Breast epithelium (tissue), 4 donors: ENCODE measurements at regions not wholly inside any gene's neighbourhood (a gene's known extent, or its start where the extent isn't known, plus 50 kb on each side); places are given as distances from the start of the nearest gene placed in this dataset.

Experiments used
- DNase-seq, 2 donors: peaks; one replicate each; pipeline ENCODE4 v3.0.0-alpha.2; 2019; ENCODE audit warnings: low spot score in 2 of 2
- H3K27ac ChIP-seq, 2 donors: fragments of 200-600 bp; sonication (generic) in 1 of 2; one replicate each; pipeline ENCODE4 v1.5.1; 2016 to 2019; ENCODE audit warnings: mild to moderate bottlenecking in 1 of 2
- H3K27me3 ChIP-seq, 2 donors: fragments of 200-600 bp; sonication (generic) in 1 of 2; one replicate each; pipeline versions ENCODE4 v1.5.1 to v1.6.0; 2017 to 2019; ENCODE audit warnings: control low read depth in 1 of 2, mild to moderate bottlenecking in 1 of 2
- H3K36me3 ChIP-seq: fragments of 200-600 bp; one replicate; pipeline ENCODE4 v1.5.1; 2019
- H3K4me1 ChIP-seq, 2 donors: fragments of 200-600 bp; sonication (generic); one replicate each; pipeline ENCODE4 v1.5.1; 2016 to 2019; ENCODE audit warnings: control low read depth in 1 of 2
- H3K4me3 ChIP-seq, 3 donors: fragments of 200-600 bp; sonication (generic); 1 replicate in 2 of 3; 2 replicates in 1 of 3; pipeline ENCODE4 v1.5.1; 2016 to 2019; ENCODE audit warnings: mild to moderate bottlenecking in 3 of 3, moderate library complexity in 2 of 3
- H3K9me3 ChIP-seq, 2 donors: fragments of 200-600 bp; sonication (generic) in 1 of 2; one replicate each; pipeline ENCODE4 v1.5.1; 2016 to 2019; ENCODE audit warnings: control low read depth in 1 of 2
- POLR2A ChIP-seq: fragments of 450-650 bp; IDR thresholded peaks from one replicate; pipeline ENCODE4 v1.6.1; 2016; ENCODE audit warnings: antibody characterized with exemption, mild to moderate bottlenecking, moderate library complexity
- POLR2AphosphoS5 ChIP-seq, 3 donors: sonication (generic); formaldehyde crosslinking; IDR thresholded peaks; one replicate each; pipeline ENCODE4 v1.6.1; 2017; ENCODE audit warnings: antibody characterized with exemption in 3 of 3
- intact Hi-C: fragments of 100-400 bp; cut with DNase I; formaldehyde crosslinking; loops from one replicate; pipeline ENCODE4 v1.15.1; 2023; ENCODE audit warnings: low total_unique reads
- TF ChIP-seq, protein P1 (sequence below), 3 donors: fragments of 450-650 bp; IDR thresholded peaks; one replicate each; pipeline ENCODE4 v1.5.1; 2016 to 2017; ENCODE audit warnings: antibody characterized with exemption in 3 of 3, mild to moderate bottlenecking in 3 of 3, moderate library complexity in 3 of 3

DNA sequence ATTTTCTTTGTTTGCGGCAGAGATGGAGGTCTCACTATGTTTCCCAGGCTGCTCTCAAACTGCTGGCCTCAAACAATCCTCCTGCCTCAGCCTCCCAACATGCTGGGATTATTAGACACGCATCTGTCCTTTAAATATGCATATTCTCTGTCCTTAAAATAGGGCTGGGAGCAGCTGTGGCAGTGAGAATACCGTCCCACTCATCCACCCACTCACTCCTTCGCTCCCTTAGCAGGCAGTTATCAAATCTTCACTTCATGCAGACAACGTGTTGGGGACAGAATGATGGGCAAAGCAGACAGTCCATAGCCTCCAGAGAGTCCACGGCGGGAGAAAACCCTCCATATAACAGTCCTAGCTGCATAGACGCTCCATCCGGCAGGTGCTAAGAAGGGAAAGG is 179.4 kb downstream of the ZBTB18 start:
- Histone ChIP-seq H3K9me3 (no peaks in the 10 kb centered on the region), H3K27me3 (no peaks in the 10 kb centered on the region), H3K27ac (no peak overlapping the region), H3K4me1 (no peaks in the 10 kb centered on the region), H3K36me3 (no peaks in the 10 kb centered on the region), H3K4me3 (no peak overlapping the region)
- DNase-seq = no peak
- no peak for TF ChIP-seq POLR2AphosphoS5 (IDR thresholded peaks at IDR 0.05)
- intact Hi-C loops = no loop called here

DNA sequence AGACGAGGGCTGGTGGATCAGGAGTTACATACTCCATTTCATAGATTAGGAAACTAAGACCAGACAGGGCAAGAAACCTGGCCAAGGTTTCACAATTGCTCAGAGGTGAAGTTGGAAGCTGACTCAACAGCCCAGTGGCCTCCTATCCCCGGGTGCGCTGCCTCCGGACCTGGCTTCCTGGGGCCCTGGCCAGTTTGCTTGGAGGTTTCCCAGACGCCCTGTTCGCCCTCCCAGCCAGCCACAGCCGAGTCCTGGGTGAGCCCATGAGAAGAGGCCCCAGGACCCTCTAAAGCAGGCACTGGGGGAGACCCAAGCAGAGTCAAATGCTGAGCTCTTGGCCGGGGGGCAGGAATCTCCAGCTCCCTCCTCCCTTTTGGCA is 180.1 kb downstream of the ZBTB18 start:
- no peak for DNase-seq
- no peaks in the 10 kb centered on the region for H3K9me3 ChIP-seq
- intact Hi-C loops = no loop called here
- H3K36me3 ChIP-seq = no peaks in the 10 kb centered on the region
- no peaks in the 10 kb centered on the region for H3K4me1 ChIP-seq
- TF ChIP-seq, protein P1, sequence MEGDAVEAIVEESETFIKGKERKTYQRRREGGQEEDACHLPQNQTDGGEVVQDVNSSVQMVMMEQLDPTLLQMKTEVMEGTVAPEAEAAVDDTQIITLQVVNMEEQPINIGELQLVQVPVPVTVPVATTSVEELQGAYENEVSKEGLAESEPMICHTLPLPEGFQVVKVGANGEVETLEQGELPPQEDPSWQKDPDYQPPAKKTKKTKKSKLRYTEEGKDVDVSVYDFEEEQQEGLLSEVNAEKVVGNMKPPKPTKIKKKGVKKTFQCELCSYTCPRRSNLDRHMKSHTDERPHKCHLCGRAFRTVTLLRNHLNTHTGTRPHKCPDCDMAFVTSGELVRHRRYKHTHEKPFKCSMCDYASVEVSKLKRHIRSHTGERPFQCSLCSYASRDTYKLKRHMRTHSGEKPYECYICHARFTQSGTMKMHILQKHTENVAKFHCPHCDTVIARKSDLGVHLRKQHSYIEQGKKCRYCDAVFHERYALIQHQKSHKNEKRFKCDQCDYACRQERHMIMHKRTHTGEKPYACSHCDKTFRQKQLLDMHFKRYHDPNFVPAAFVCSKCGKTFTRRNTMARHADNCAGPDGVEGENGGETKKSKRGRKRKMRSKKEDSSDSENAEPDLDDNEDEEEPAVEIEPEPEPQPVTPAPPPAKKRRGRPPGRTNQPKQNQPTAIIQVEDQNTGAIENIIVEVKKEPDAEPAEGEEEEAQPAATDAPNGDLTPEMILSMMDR (IDR thresholded peaks at IDR 0.05) = no peak
- TF ChIP-seq POLR2AphosphoS5 (IDR thresholded peaks at IDR 0.05) = no peak
- no peak for TF ChIP-seq POLR2A
- H3K4me3 ChIP-seq = peak overlapping the region in 2 of 3 donors; percentile 40 to 52
- H3K27ac ChIP-seq = peak overlapping the region in 1 of 2 donors; percentile 31
- no peaks in the 10 kb centered on the region for H3K27me3 ChIP-seq

DNA sequence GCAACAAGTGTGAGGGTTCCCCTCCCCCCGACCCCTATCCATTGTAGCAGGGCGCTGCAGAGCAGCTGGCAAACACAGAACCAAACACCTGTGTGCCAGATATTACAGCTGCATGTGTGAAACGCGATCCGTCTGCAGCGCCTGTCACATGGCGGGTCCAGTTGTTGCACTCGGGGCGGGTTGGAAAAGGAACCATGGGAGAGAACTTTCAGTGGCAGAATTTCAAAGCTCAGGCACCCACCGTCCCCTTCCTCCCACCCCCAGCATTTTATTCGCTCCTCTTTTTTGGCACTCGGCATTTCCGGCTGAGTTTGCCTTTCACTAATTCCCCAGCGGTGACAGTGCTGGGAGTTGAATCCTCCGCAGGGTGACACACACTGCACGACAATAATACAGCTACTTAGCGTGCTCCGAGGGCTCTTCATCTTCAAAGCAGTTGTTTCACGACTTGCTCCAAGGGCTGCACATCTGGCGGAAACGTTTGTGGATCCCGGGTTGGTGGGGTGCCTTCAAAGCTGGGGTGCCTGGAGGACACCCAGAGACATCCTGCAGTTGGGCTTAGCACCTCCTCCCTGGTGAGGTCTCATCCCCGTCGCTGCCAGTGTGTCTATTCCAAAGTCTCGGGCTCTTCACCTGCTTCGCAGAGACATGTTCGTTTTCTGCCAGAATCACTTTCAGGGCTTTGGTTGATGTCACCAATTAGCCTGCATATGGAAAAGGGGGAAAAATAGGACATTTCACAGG is 180.7 kb downstream of the ZBTB18 start:
- DNase-seq = peak in 1 of 2 donors; percentile 35
- TF ChIP-seq, protein P1 (IDR thresholded peaks at IDR 0.05) = no peak
- TF ChIP-seq POLR2A (no peak), POLR2AphosphoS5 (IDR thresholded peaks at IDR 0.05) (no peak)
- intact Hi-C loops = no loop called here
- Histone ChIP-seq H3K4me3 (peak overlapping the region in 2 of 3 donors; percentile 40 to 52), H3K9me3 (no peaks in the 10 kb centered on the region), H3K4me1 (no peaks in the 10 kb centered on the region), H3K27me3 (no peaks in the 10 kb centered on the region), H3K36me3 (no peaks in the 10 kb centered on the region), H3K27ac (peak overlapping the region in 1 of 2 donors; percentile 31)

DNA sequence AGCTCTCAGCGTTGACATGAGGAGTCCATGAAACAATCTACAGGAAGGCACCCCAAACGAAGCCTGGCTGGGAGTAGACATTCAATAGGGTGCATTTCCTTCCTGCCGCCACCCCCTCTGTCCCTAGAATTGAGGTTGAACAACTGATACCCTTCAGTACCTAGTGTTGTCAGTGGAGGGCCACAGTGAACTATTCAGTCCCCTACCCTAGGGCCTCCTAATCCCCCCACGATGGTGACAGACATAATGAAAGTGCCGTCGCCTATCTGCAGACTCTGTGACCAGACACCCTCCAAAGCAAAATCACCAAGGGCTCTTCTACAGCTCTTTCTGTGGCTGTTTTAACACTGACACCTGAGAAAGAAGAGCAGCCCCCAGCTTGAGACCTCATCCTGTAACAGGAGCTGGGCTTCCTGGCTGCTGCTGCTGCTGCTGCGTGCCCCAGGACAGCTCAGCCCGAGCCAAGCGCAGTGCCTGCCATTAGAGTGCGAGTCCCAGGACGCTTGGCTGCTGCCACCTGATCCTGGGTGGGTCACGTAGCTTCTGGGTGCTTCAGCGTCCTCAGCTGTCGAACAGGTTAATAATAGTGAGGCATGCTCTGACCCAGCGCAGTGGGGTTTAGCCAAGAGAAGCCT is 183.0 kb downstream of the ZBTB18 start:
- Histone ChIP-seq H3K27ac (no peak overlapping the region), H3K4me1 (no peaks in the 10 kb centered on the region), H3K4me3 (no peak overlapping the region), H3K36me3 (no peaks in the 10 kb centered on the region), H3K27me3 (no peaks in the 10 kb centered on the region), H3K9me3 (no peaks in the 10 kb centered on the region)
- intact Hi-C loops = no loop called here
- TF ChIP-seq, protein P1 (IDR thresholded peaks at IDR 0.05) = no peak
- TF ChIP-seq POLR2A = no peak
- TF ChIP-seq POLR2AphosphoS5 (IDR thresholded peaks at IDR 0.05) = no peak
- DNase-seq = no peak

DNA sequence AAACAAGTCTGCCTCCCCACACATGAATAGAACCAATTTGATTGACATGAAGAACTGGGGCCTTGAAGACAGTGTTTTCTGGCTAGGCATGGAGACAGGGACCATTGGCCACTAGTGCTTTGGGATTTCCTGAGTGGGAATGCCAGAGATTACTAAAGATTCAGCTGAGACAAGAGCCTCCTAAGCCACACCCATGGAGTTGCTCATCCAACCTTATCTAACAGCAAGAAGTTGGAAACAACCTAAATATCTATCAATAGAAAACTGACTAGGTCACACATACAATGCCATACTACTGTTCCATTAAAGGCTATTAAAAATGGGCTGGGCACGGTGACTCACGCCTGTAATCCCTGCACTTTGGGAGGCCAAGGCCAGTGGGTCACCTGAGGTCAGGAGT is 184.1 kb downstream of the ZBTB18 start:
- H3K27me3 ChIP-seq = no peaks in the 10 kb centered on the region
- no peak for DNase-seq
- intact Hi-C loops = loop anchor here (5.0 kb wide), 1 partner anchor 438 kb away; no protein-coding TSS in a partner anchor
- H3K4me1 ChIP-seq = no peaks in the 10 kb centered on the region
- H3K4me3 ChIP-seq = no peak overlapping the region
- H3K9me3 ChIP-seq = no peaks in the 10 kb centered on the region
- TF ChIP-seq, protein P1 (IDR thresholded peaks at IDR 0.05) = no peak
- TF ChIP-seq POLR2AphosphoS5 (IDR thresholded peaks at IDR 0.05) (no peak), POLR2A (no peak)
- H3K36me3 ChIP-seq = no peaks in the 10 kb centered on the region
- H3K27ac ChIP-seq = no peak overlapping the region
